NCI-H2171 treated with DMSO at 0.1 percent for 48 hours (cell line): ENCODE measurements at regions not wholly inside any gene's neighbourhood (a gene's known extent, or its start where the extent isn't known, plus 50 kb on each side); places are given as distances from the start of the nearest gene placed in this dataset.
"Not testable (repeated sequence)": the region's sequence is repeated elsewhere in the genome, so short reads cannot be mapped to it uniquely, and the experiment has no call there.

Source experiments
- DNase-seq: peaks from one replicate; lab custom pipeline; 2025; lab: John Stamatoyannopoulos, UW

GRCh38 chr2:58715344-58715743 lies 474.2 kb upstream of the FANCL start:
- no peak for DNase-seq

- no peak for DNase-seq
Observed at GRCh38 chr2:58714238-58714637, 473.1 kb upstream of the FANCL start.

DNA sequence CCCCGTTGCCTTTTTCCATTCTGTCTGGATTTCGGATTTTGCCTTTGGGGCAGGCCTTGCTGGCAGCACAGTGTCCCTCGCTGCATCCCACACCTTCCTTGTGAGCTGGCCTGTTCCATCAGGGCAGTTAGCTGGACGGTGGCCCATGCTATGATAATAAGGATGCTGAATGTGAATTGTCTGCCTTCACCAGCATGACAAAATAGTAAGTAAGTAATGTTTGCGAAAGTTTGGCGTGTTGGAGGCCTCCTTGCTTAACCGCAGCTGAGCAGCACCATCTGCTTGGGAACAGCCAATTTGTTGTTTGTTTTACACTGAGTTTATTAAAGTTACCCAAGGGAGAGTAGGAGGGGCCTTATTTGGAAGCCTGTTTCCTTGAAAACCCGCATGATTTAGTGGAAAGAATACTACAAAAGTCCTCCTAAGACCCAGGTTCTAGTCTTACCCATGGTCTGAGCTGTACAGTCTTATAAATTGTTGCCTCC lies 469.7 kb upstream of the FANCL start:
- peak; percentile 76 for DNase-seq

GRCh38 chr2:58709687-58710354 lies 468.7 kb upstream of the FANCL start:
- no peak for DNase-seq

GRCh38 chr2:58709274-58709673 lies 468.1 kb upstream of the FANCL start:
- no peak for DNase-seq

DNA sequence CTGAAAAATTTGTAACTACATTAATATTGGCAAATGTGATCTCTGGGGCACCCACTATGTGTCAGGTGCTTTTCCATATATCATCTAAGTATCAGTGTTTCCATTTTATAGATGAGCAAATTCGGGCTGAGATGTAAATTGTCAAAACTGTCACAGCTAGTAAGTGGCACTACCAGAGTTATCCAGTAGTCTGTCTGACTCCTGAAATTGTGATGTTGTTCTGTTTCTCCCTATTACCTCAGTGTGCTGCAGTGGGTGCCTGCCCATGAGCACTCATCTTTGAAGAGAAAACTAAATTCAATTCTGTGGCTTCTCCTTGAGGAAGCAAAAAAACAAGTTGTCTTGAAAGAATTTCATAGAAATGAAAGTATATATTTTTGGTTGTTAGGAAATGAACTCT lies 467.4 kb upstream of the FANCL start:
- DNase-seq = no peak

- no peak for DNase-seq
Observed at GRCh38 chr2:58702302-58702885, 461.3 kb upstream of the FANCL start.

- no peak for DNase-seq
Observed at GRCh38 chr2:58701688-58702301, 460.7 kb upstream of the FANCL start.

DNA sequence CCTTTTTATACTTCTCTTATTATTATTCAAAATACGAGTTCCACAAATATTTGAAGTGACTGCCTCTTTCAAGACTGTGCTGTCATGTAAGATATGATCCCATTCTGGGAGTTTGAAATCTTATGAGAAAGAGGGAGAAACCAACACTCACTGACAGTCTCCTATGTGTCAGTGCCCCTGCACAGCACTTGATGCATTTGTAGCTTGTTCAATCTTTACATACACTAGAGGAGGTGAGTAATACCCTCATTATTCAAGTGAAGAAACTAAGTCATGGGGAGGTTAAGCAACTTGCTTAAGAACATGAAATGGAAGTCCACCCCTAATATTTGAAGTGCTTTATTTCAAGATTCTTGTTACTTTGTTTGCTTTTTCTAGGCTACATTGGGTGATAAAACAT lies 459.5 kb upstream of the FANCL start:
- no peak for DNase-seq

DNA sequence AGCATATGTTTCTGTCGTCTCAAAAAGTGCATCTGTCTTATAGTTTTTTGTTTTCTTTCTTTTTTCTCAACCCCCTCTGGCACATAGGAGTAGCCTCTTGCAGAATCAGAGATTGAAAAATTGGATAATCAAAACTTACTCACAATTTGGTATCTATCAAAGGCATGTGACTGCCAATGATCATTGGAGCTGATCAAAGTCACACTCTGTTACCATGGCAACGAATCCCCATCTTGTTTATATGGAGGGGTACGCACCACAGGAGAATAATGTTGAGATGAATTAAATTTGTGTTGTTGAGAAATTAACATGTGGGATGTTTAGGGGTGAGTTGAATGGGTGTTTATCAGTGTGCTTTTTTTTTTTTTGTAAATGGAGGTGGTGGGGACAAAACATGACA lies 458.3 kb upstream of the FANCL start:
- no peak for DNase-seq

DNA sequence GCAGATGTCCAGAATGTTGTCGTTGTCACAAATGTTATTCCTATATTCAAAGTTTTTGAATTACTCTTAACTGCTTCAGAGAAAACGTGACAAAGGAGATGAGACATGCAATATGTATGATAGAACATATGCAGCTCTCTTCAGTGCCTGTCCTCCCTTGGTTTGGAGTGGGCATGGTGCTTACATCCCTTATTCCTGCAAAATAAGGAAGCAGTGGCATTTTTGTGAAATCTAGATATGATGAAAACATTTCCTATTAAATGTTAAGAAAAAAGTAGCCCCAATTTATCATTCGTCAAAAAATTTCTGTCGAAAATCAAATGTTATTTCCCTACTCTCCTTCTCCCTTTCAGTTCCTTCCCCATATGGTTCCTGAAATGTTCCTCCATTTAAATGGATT lies 457.5 kb upstream of the FANCL start:
- DNase-seq = no peak

GRCh38 chr2:58694114-58694513 lies 453.0 kb upstream of the FANCL start:
- not testable (repeated sequence) for DNase-seq

- not testable (repeated sequence) for DNase-seq
Observed at GRCh38 chr2:58691041-58691440, 449.9 kb upstream of the FANCL start.

GRCh38 chr2:58688813-58689212 lies 447.7 kb upstream of the FANCL start:
- no peak for DNase-seq

DNA sequence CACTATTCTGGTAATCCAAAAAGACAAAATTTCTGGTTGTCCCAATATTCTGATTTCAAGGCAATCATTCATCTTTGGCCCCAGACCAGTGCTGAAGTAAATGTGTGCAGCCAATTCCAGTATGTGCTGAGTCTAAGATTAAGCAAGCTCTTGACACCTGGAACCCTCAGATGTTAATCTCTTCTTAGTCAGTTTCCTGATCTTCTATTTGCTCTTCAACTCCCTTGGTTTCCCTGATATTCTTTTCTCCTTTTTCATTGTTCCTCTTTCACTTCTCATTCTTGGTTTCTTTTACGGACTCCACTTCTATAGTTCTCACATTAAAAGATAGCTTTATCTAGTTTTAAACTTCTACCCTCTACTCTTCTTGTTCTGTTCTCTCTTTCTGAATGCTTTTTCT lies 445.7 kb upstream of the FANCL start:
- DNase-seq = no peak

GRCh38 chr2:58680755-58681310 lies 439.7 kb upstream of the FANCL start:
- no peak for DNase-seq

DNA sequence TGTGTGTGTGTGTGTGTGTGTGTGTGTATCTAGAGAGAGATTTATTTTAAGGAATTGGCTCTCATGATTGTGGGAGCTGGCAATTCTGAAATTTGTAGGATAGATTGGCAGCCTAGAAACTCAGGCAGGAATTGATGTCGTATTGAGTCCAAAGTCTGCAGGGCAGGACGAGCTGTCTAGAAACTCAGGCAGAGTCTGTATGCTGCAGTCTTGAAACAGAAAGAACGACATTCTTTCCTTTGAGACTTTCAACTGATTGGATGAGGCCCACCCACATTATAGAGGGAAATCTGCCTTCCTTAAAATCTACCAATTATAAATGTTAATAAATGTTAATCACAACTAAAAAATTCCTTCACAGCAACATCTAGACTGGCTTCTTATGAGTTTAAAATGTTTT lies 436.6 kb upstream of the FANCL start:
- DNase-seq = no peak

GRCh38 chr2:58671675-58672074 lies 430.6 kb upstream of the FANCL start:
- DNase-seq = no peak

DNA sequence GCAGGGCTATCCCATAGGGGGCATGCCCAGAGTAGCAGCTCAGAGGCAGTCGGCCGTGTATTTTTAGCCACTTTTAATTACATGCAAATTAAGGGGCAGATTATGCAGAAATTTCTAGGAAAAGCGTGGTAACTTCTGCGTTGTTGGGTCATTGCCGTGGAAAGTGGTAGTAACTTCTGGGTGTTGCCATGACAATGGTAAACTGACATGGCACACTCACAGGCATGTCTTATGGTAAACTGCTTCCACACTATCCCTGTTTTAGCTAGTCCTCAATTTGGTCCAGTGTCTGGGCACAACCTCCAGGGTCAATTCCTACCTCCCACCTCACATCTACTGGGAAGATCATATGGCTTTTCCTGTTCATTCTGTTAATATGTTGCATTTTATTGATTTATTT lies 428.9 kb upstream of the FANCL start:
- no peak for DNase-seq

DNA sequence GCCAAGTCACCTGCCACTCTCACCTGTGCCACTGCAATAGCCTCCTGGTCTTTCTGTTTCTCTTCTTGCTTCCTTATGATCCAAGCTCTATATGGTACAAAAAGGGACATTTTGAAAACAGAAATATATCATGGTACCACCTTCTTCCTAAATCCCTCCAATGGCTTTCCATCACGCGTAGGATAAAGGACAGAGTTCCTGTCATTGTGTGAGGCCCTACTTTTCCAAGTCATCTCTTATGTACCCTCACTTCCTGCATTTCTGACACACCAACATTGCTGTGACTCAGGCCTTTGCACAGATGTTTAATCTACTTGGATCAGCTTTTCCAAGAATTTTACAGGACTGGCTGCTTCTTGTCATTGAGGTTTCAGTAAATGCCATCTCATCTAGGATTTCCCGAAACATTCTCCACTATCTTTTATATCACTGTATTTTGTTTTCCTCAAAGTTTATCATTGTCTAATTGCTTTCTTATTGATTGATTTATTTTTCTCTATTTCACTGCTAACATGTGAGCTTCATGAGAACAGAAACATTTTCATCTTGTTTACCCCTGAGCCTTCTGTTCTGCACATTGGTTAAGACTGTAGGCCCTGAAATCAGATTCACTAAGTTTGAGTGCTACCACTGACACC lies 426.1 kb upstream of the FANCL start:
- DNase-seq = no peak

DNA sequence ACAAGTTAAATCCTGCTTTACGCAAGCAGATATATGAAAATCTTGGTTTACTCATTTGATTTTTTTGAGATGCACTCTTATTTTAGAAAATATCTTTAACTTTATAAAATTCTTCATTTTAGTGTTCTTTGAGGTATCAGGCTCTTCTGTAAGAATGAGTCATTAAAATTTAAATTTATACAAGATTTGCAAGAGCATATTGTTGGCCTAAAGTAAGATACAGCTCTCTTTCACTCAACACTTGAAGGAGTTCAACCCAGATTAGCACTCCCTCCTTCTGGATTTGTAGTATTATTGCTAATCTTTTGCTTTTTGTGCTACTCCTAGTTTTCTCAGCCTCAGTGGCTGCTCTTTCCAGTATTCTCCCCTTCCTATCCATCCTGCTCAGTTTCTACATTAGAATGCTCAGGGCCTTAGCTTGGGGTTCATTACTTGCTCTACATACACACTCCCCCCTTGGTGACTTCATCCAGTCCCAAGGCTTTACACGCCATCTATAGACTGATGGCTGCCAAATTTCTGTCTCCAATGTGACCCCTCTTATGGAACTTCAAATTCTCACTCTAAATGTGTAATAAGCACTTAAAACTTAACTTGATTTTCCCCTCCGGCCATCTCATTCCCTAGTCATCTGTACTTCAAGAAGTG lies 425.3 kb upstream of the FANCL start:
- no peak for DNase-seq

- no peak for DNase-seq
Observed at GRCh38 chr2:58665154-58665553, 424.0 kb upstream of the FANCL start.
